Activated CD4-positive, alpha-beta T cell treated with anti-CD3 and anti-CD28 coated beads for 4 hours (primary cell): ENCODE measurements at regions not wholly inside any gene's neighbourhood (a gene's known extent, or its start where the extent isn't known, plus 50 kb on each side); places are given as distances from the start of the nearest gene placed in this dataset.

Source experiments
- DNase-seq, 2 donors: peaks; one replicate each; pipeline ENCODE4 v3.0.0-alpha.2; 2020

GRCh38 chr4:138919094-138919936 lies 96.3 kb upstream of the NOCT start:
- no peak for DNase-seq

GRCh38 chr4:138918169-138918869 lies 97.3 kb upstream of the NOCT start:
- no peak for DNase-seq

GRCh38 chr4:138916763-138917162 lies 98.8 kb upstream of the NOCT start:
- no peak for DNase-seq

- no peak for DNase-seq
These were observed 99.8 kb upstream of the NOCT start for GRCh38 chr4:138915756-138916155.

GRCh38 chr4:138912704-138913340 lies 102.8 kb upstream of the NOCT start:
- no peak for DNase-seq

GRCh38 chr4:138911909-138912703 lies 103.5 kb upstream of the NOCT start:
- DNase-seq = no peak

GRCh38 chr4:138910914-138911336 lies 104.7 kb upstream of the NOCT start:
- DNase-seq = no peak

GRCh38 chr4:138910195-138910913 lies 105.2 kb upstream of the NOCT start:
- DNase-seq = no peak

- DNase-seq = no peak
These were observed 106.0 kb upstream of the NOCT start for GRCh38 chr4:138909587-138909986.

GRCh38 chr4:138908134-138908533 lies 107.4 kb upstream of the NOCT start:
- no peak for DNase-seq

GRCh38 chr4:138907174-138907573 lies 108.4 kb upstream of the NOCT start:
- no peak for DNase-seq

GRCh38 chr4:138904793-138905192 lies 110.8 kb upstream of the NOCT start:
- no peak for DNase-seq

- DNase-seq = no peak
These were observed 112.4 kb upstream of the NOCT start for GRCh38 chr4:138903185-138903584.

- DNase-seq = no peak
These were observed 112.9 kb upstream of the NOCT start for GRCh38 chr4:138902705-138903104.

- no peak for DNase-seq
These were observed 114.4 kb upstream of the NOCT start for GRCh38 chr4:138901177-138901576.

GRCh38 chr4:138899999-138900398 lies 115.6 kb upstream of the NOCT start:
- DNase-seq = no peak

GRCh38 chr4:138898282-138898681 lies 117.3 kb upstream of the NOCT start:
- DNase-seq = no peak

GRCh38 chr4:138897811-138898226 lies 117.8 kb upstream of the NOCT start:
- no peak for DNase-seq

GRCh38 chr4:138894709-138895108 lies 120.9 kb upstream of the NOCT start:
- DNase-seq = no peak

GRCh38 chr4:138894011-138894410 lies 121.6 kb upstream of the NOCT start:
- no peak for DNase-seq

- DNase-seq = no peak
These were observed 122.8 kb upstream of the NOCT start for GRCh38 chr4:138892483-138893407.
